ENCODE measurements at regions not wholly inside any gene's neighbourhood (a gene's known extent, or its start where the extent isn't known, plus 50 kb on each side); places are given as distances from the start of the nearest gene placed in this dataset.

DNA sequence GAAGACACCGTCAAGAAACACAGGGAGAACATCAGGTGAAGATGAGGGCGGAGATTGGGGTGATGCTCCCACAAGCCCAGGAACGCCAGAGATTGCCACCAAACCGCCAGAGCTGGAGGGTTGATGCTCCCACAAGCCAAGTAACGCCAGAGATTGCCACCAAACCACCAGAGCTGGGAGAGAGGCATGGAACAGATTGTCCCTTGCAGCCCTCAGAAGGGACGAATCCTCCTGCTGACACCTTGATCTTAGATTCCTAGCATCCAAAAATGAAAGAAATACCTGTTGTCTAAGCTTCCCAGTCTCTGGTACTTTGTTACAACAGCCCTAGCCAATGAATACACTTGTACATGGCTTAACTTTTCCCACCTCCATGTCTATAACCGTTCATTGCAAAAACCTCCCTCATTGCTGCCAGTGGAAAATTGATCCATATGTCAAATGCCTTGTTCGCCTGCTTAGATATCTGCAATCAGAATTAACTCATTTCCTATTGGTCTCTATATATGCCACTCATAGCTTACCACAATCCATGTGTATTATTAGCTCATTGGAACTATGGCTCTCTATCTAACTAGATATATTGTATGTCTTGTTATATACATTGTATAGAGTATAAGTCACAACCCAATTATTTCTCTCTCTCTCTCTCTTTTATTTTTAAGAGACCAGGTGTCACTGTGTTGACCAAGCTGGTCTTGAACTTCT lies 127.4 kb downstream of the ADSS2 start:
- TSS peak; percentile 87 for BruUV-seq (replicated peaks)
- in situ Hi-C loops (cut with MboI) = no loop called here
- peak overlapping the region; percentile 23 for H3K4me2 ChIP-seq (ENCODE audit: control insufficient read depth, insufficient read depth)
- TF ChIP-seq PML (IDR thresholded peaks at IDR 0.05; ENCODE audit: low read length) (no peak), KAT2A (conservative IDR thresholded peaks at IDR 0.05; ENCODE audit: control insufficient read depth, low read depth, low read length) (no peak), SREBF2 (IDR thresholded peaks at IDR 0.05; ENCODE audit: low read length) (no peak), FOXK2 (IDR thresholded peaks at IDR 0.05) (no peak), ZNF207 (IDR thresholded peaks at IDR 0.05; ENCODE audit: borderline replicate concordance) (no peak), HDAC2 (IDR thresholded peaks at IDR 0.05) (no peak), TAF1 (IDR thresholded peaks at IDR 0.05; ENCODE audit: borderline replicate concordance, low read depth, low read length) (no peak), YBX1 (IDR thresholded peaks at IDR 0.05) (no peak), ZBED1 (IDR thresholded peaks at IDR 0.05; ENCODE audit: borderline replicate concordance) (no peak), MYB (IDR thresholded peaks at IDR 0.05; ENCODE audit: borderline replicate concordance, low read depth, low read length) (no peak)
- TF ChIP-seq, protein P1, sequence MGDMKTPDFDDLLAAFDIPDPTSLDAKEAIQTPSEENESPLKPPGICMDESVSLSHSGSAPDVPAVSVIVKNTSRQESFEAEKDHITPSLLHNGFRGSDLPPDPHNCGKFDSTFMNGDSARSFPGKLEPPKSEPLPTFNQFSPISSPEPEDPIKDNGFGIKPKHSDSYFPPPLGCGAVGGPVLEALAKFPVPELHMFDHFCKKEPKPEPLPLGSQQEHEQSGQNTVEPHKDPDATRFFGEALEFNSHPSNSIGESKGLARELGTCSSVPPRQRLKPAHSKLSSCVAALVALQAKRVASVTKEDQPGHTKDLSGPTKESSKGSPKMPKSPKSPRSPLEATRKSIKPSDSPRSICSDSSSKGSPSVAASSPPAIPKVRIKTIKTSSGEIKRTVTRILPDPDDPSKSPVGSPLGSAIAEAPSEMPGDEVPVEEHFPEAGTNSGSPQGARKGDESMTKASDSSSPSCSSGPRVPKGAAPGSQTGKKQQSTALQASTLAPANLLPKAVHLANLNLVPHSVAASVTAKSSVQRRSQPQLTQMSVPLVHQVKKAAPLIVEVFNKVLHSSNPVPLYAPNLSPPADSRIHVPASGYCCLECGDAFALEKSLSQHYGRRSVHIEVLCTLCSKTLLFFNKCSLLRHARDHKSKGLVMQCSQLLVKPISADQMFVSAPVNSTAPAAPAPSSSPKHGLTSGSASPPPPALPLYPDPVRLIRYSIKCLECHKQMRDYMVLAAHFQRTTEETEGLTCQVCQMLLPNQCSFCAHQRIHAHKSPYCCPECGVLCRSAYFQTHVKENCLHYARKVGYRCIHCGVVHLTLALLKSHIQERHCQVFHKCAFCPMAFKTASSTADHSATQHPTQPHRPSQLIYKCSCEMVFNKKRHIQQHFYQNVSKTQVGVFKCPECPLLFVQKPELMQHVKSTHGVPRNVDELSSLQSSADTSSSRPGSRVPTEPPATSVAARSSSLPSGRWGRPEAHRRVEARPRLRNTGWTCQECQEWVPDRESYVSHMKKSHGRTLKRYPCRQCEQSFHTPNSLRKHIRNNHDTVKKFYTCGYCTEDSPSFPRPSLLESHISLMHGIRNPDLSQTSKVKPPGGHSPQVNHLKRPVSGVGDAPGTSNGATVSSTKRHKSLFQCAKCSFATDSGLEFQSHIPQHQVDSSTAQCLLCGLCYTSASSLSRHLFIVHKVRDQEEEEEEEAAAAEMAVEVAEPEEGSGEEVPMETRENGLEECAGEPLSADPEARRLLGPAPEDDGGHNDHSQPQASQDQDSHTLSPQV (IDR thresholded peaks at IDR 0.05) = no peak
- TF ChIP-seq, protein P2, sequence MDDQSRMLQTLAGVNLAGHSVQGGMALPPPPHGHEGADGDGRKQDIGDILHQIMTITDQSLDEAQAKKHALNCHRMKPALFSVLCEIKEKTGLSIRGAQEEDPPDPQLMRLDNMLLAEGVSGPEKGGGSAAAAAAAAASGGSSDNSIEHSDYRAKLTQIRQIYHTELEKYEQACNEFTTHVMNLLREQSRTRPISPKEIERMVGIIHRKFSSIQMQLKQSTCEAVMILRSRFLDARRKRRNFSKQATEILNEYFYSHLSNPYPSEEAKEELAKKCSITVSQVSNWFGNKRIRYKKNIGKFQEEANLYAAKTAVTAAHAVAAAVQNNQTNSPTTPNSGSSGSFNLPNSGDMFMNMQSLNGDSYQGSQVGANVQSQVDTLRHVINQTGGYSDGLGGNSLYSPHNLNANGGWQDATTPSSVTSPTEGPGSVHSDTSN (IDR thresholded peaks at IDR 0.05; ENCODE audit: insufficient replicate concordance, low read depth, low read length) = peak; percentile 15
- TF ChIP-seq, protein P3, sequence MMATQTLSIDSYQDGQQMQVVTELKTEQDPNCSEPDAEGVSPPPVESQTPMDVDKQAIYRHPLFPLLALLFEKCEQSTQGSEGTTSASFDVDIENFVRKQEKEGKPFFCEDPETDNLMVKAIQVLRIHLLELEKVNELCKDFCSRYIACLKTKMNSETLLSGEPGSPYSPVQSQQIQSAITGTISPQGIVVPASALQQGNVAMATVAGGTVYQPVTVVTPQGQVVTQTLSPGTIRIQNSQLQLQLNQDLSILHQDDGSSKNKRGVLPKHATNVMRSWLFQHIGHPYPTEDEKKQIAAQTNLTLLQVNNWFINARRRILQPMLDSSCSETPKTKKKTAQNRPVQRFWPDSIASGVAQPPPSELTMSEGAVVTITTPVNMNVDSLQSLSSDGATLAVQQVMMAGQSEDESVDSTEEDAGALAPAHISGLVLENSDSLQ (IDR thresholded peaks at IDR 0.05) = peak; percentile 94
- TF ChIP-seq, protein P4, sequence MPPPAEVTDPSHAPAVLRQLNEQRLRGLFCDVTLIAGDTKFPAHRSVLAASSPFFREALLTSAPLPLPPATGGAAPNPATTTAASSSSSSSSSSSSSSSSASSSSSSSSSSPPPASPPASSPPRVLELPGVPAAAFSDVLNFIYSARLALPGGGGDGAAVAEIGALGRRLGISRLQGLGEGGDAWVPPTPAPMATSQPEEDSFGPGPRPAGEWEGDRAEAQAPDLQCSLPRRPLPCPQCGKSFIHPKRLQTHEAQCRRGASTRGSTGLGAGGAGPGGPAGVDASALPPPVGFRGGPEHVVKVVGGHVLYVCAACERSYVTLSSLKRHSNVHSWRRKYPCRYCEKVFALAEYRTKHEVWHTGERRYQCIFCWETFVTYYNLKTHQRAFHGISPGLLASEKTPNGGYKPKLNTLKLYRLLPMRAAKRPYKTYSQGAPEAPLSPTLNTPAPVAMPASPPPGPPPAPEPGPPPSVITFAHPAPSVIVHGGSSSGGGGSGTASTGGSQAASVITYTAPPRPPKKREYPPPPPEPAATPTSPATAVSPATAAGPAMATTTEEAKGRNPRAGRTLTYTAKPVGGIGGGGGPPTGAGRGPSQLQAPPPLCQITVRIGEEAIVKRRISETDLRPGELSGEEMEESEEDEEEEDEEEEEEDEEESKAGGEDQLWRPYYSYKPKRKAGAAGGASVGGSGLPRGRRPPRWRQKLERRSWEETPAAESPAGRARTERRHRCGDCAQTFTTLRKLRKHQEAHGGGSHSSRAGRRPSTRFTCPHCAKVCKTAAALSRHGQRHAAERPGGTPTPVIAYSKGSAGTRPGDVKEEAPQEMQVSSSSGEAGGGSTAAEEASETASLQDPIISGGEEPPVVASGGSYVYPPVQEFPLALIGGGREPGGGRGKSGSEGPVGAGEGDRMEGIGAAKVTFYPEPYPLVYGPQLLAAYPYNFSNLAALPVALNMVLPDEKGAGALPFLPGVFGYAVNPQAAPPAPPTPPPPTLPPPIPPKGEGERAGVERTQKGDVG (CRISPR knock-in tag; IDR thresholded peaks at IDR 0.05) = no peak

More for the DNA sequence above, 127.4 kb downstream of the ADSS2 start:
- CTCF ChIA-PET = interaction anchor here (1.0 to 1.3 kb wide), 2 partner anchors 25 to 262 kb away, joined by 3 to 10 read pairs; no protein-coding TSS in a partner anchor
- Histone ChIP-seq H3K79me2 (ENCODE audit: control insufficient read depth, insufficient read depth, low read length) (peaks cover 10% of the 10 kb centered on the region), H2AFZ (ENCODE audit: control insufficient read depth, low read depth, low read length) (0 out of 2 replicates have a peak overlapping the region, but pooled peaks have one; percentile 53), H3K36me3 (ENCODE audit: control insufficient read depth in 2 of 2, insufficient read depth in 2 of 2, low read length in 1 of 2) (no peaks in the 10 kb centered on the region), H3K9ac (ENCODE audit: control insufficient read depth, insufficient read depth, low read length) (peak overlapping the region; percentile 64), H3K4me3 (peak overlapping the region; percentile 41; the same call in 1 of the 2 replicates), H4K20me1 (ENCODE audit: control insufficient read depth, insufficient read depth) (no peaks in the 10 kb centered on the region), H3K9me3 (replicated peaks; ENCODE audit: control insufficient read depth, insufficient read depth, low read length) (no peaks in the 10 kb centered on the region; the same call in 2 of the 3 replicates), H3K27ac (ENCODE audit: control insufficient read depth, insufficient read depth) (peak overlapping the region; percentile 77), H3K4me1 (ENCODE audit: control insufficient read depth, insufficient read depth, low read length) (peaks cover 14% of the 10 kb centered on the region), H3K27me3 (replicated peaks in 1 of 2; ENCODE audit: control insufficient read depth in 2 of 2, insufficient read depth in 2 of 2, low read length in 1 of 2) (no peaks in the 10 kb centered on the region)
- RAD21 ChIA-PET (ENCODE audit: unreplicated experiment) = interaction anchor here (0.7 to 1.5 kb wide), 6 partner anchors 25 to 131 kb away, joined by 3 to 7 read pairs (median 3); no protein-coding TSS in a partner anchor
- WGBS (ENCODE audit: insufficient coverage, insufficient replicate concordance, low lambda C conversion rate, missing lambda C conversion rate) = 40% methylated on average over 8 of the region's 8 CpGs
- POLR2A ChIA-PET = interaction anchor here (0.5 to 2.4 kb wide), 3 partner anchors 11 to 857 kb away, joined by 3 to 8 read pairs (median 5); no protein-coding TSS in a partner anchor
- FAIRE-seq (no peak), ATAC-seq (0 out of 3 replicates have a peak, but pooled peaks have one; percentile 4), DNase-seq (ENCODE audit: low read depth, low spot score) (no peak)
- intact Hi-C loops (cut with micrococcal nuclease; ENCODE audit: unreplicated experiment) = loop anchor here (10.0 kb wide), 1 partner anchor 510 kb away; the partner anchor contains the start of gene COX20
- SMC1A ChIA-PET (ENCODE audit: uncharacterized antibody, unreplicated experiment) = interaction anchor here (0.9 to 1.9 kb wide), 10 partner anchors 9 to 597 kb away, joined by 3 to 9 read pairs (median 4); no protein-coding TSS in a partner anchor
